KOPT-K1 (cell line): ENCODE measurements at regions not wholly inside any gene's neighbourhood (a gene's known extent, or its start where the extent isn't known, plus 50 kb on each side); places are given as distances from the start of the nearest gene placed in this dataset.

Experiments used
- H3K27ac ChIP-seq: fragments of 200-600 bp; sonication (generic); 2 replicates; pipeline ENCODE4 v1.5.1; 2016; ENCODE audit warnings: antibody characterized with exemption, mild to moderate bottlenecking, low read depth, low read length; ENCODE audit not compliant: poor library complexity, severe bottlenecking
- H3K36me3 ChIP-seq: fragments of 200-600 bp; sonication (generic); 2 replicates; pipeline ENCODE4 v1.5.1; 2017; ENCODE audit warnings: antibody characterized with exemption, mild to moderate bottlenecking, low read length, moderate library complexity; ENCODE audit not compliant: insufficient read depth
- H3K9me3 ChIP-seq: fragments of 200-600 bp; sonication (generic); 2 replicates; pipeline ENCODE4 v1.5.1; 2017; ENCODE audit warnings: antibody characterized with exemption, low read length, mild to moderate bottlenecking; ENCODE audit not compliant: insufficient read depth, poor library complexity, severe bottlenecking

DNA sequence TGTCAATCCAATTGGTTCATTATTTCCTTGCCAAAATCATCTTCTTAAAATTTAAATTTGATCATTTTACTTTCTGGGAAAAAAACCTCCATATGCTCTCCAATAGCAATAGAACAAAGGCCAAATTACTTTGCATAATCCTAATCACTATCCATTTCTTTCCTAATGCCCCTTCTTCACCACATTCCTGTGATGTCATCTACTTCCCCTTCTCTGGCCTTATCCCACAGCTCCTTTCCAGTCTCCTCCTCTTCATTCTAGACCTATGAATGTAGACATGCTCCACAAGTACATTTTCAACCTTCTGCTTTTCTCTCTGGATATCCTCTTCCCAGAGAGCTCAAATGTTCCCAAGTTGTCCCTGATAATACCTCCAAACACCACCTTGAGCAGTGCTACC, 216.6 kb downstream of the MRPL39 start:
- Histone ChIP-seq H3K9me3 (no peaks in the 10 kb centered on the region), H3K36me3 (no peaks in the 10 kb centered on the region), H3K27ac (no peak overlapping the region)

DNA sequence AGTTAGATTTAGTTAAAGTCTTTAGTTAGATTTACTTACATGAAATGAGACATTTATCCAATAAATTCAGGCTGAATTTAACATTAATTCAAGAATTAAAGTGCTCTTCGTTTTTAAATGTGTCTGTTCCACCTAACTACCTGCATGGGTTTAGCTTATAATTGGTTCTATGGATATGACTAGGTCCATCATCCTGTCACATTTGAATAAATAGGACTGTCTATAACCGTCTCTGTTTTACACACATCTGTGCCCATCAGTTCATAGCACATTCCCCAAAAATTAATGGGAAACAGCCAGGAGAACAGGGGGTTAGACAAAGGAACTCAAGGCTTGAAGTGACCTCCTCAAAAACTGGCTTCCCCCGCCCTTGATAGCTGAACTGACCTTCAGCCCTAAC, 219.6 kb downstream of the MRPL39 start:
- Histone ChIP-seq H3K36me3 (no peaks in the 10 kb centered on the region), H3K27ac (no peak overlapping the region), H3K9me3 (no peaks in the 10 kb centered on the region)

DNA sequence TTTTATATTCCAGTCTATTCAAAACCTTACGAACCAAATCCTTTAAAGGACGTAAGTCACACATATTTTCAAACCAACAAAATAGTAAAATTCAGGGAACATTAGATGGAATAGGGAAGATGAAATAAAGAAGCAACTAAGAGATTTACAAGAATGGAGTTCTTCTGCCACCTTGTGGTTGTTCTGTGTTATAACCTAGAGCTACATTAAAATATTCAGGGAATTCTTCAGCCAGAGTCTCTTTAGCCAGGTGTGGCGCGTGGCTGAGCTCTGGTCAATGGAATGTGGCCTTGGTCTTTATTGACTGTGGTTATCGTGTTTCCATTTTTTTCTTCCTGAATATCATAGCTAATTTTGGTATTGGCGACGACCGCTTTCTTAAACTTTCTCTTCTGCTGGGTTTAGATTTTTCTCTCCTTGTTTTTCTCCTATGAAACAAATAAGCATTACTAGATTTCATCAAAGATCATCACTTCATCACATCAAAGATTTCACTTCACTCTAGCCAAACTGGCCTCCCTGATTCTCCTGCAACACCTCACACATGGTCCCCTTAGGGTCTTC, 221.3 kb downstream of the MRPL39 start:
- Histone ChIP-seq H3K27ac (no peak overlapping the region), H3K9me3 (no peaks in the 10 kb centered on the region), H3K36me3 (no peaks in the 10 kb centered on the region)

DNA sequence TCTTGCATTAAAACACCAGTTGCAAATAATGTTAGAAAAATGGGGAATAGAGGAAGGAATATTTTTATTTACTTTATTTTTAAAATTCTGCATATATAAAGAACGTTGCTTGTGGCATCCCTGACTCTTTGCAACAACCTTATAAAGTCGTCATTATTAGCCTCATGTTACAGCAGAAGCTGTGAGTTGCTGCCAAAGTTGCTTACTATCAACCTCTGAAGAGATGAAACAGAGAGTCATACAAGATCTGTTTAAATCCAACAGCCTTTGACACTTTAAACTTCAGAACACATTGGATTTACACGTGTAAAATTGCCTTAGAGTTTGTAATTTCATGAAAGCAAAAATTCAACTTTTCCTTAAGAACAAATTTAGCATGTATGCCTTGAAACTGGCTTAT, 221.9 kb downstream of the MRPL39 start:
- Histone ChIP-seq H3K9me3 (no peaks in the 10 kb centered on the region), H3K36me3 (no peaks in the 10 kb centered on the region), H3K27ac (no peak overlapping the region)

DNA sequence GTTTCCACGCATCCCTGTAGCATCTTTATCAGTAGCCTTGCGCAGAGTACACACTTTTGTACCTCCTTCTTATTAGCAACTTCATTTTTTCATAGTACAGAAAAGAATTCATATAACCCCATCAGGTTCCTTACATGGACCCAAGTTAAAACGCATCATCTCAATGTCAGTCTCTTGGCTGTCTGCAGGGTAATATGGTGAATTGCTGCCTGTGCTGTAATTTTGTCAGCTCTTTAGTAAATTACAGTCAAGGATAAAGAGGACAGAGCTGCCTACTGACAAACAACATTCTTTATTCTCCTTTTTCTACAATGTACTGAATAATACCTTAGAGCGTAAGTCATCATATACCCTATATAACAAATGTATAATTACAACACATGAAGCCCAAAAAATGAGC, 222.5 kb downstream of the MRPL39 start:
- H3K27ac ChIP-seq, result no peak overlapping the region
- no peaks in the 10 kb centered on the region for H3K36me3 ChIP-seq
- H3K9me3 ChIP-seq, result no peaks in the 10 kb centered on the region

DNA sequence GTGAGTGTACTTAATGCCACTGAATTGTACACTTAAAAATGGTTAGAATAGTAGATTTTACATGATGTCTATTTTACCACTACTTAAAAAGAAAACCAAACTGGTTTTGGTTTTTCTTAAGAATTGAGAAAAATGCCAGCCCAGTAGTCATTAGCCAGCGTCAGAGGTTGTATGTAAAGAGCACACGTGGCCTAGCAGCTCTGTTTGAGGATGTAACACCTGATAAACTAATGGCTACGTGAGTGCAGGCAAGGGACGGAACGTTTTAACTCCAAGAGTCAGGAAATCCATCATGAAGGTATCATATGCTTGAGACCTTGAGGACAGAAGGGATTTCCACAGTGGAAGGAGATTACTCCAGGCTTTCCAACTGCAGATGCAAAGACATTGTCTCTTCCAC, 223.7 kb downstream of the MRPL39 start:
- H3K9me3 ChIP-seq, result no peaks in the 10 kb centered on the region
- no peak overlapping the region for H3K27ac ChIP-seq
- no peaks in the 10 kb centered on the region for H3K36me3 ChIP-seq

DNA sequence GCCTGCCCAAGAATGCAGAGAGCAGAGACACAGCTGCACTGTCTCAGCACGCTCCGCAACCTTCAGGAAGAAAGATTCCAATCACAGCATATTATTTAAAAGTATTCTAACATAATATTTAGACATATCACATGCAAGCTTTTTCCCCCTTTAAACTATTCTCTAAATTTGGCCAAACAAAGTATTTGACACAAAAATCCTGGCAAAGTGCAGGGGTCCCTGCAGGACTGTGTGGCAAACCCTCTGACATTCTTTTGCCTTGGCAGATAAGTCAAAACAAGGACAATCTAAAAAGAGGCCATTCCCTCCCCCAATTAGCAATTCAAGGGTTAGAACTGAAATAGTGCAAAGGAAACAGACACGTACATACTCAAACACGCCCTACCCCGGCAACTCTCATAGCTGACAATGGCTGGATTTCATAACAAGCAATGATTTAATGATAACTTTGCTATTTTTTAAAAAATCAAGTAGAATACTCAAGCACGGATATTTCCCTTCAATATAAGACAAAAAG, 225.3 kb downstream of the MRPL39 start:
- no peaks in the 10 kb centered on the region for H3K9me3 ChIP-seq
- no peaks in the 10 kb centered on the region for H3K36me3 ChIP-seq
- no peak overlapping the region for H3K27ac ChIP-seq

DNA sequence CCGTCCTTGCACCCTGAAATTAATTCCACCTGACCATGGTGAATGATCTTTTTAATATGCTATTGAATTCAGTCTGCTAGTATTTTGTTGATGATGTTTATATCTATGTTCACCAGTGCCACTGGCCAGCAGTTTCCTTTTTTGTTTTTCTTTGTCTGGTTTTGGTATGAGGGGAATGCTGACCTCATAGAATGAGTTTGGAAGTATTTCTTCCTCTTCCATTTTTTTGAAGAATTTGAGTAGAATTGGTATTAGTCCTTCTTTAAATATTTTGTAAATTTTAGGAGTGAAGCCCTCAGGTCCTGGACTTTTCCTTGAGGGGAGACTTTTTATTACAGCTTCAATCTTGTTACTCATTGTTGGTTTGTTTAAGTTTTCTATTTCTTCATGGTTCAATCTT, 231.6 kb downstream of the MRPL39 start:
- H3K27ac ChIP-seq, result no peak overlapping the region
- H3K36me3 ChIP-seq, result no peaks in the 10 kb centered on the region
- no peaks in the 10 kb centered on the region for H3K9me3 ChIP-seq

DNA sequence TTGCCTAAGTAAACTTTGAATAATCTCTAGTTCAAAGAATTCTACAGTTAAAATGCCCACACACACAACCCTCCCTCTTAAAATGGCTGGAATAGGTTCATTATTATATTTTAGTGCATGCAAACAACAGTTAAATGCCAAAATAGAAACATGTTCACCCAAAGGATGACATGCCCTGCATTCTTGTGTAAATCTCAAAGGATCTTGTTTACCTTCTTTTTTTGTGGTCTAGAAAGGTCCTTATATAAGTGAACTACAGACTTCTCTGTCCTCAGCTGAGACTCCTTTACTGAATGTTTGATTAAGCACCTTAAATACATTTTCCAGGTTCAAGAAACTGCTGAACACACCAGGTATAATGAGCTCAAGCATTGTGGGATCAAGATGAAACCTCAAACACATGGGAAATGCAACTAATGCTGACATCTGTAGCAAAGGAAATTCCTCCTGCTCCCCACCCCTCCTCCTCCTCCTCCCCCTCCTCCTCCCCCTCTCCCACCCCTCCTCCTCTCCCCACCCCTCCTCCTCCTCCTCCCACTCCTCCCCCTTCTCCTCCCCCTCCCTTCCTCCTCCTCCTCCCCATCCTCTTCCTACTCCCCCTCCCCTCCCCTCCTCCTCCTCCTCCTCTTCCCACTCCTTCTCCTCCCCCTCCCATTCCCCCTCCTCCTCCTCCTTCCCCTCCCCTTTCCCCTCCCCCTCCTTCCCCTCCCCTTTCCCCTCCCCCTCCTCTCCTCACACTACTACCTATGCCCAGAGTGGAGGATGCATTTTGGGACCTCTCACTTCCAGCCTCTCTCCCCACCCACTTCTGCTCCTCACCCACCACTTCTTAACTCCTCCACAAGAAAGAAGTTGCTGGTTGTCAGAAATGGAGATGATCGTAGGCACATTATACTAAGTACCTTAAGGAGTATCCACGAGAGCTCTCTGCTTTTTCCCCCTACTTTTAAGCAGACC, 233.9 kb downstream of the MRPL39 start:
- Histone ChIP-seq H3K27ac (no peak overlapping the region), H3K36me3 (no peaks in the 10 kb centered on the region), H3K9me3 (no peaks in the 10 kb centered on the region)

DNA sequence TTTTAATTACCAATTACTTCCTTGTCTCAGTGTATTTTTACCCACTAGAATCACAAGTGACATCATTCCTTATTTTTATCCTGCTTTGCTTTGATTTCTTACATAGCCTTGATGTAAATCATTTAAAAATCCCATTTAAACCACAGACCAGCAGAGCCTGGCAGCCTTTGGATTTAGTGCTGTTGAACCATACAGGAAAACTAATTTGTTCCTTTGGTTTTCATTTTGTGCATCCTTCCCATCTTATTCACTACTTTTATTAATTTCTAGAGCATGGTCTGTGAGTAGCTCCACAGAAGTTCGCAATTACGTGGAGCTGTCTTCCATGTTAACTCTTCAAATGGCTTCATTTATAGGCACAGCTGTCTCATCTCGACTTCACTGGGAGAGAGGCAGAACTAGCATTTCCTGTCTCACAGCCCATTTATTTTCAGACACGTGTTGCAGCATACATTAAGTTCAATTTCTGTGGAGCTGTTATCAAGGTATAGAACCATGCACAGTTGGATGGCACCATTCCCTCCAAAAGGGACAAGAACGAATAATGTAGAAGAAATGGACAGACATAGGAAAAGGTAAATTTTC, 235.3 kb downstream of the MRPL39 start:
- Histone ChIP-seq H3K27ac (no peak overlapping the region), H3K36me3 (no peaks in the 10 kb centered on the region), H3K9me3 (no peaks in the 10 kb centered on the region)

DNA sequence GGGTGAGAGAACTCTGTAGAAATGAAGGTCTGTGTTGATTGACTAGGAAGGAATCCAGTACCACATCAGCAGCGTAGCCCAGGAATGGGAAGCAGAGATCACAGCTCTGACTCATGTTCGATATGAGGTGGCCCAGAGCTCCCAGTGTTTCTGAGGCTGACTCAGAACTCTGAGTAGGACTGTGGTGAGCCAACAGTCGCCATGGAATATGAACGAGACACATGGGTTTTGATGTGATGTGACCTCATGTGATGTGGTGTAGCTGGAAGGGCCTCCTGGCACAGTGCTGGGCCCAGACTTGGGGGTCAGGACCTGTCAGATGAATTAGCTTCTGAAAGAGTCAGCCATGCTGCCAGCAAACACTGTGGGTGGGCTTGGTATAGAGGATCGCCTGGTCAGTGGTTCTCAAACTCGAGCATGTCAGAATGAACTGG, 237.0 kb downstream of the MRPL39 start:
- Histone ChIP-seq H3K9me3 (no peaks in the 10 kb centered on the region), H3K27ac (no peak overlapping the region)

DNA sequence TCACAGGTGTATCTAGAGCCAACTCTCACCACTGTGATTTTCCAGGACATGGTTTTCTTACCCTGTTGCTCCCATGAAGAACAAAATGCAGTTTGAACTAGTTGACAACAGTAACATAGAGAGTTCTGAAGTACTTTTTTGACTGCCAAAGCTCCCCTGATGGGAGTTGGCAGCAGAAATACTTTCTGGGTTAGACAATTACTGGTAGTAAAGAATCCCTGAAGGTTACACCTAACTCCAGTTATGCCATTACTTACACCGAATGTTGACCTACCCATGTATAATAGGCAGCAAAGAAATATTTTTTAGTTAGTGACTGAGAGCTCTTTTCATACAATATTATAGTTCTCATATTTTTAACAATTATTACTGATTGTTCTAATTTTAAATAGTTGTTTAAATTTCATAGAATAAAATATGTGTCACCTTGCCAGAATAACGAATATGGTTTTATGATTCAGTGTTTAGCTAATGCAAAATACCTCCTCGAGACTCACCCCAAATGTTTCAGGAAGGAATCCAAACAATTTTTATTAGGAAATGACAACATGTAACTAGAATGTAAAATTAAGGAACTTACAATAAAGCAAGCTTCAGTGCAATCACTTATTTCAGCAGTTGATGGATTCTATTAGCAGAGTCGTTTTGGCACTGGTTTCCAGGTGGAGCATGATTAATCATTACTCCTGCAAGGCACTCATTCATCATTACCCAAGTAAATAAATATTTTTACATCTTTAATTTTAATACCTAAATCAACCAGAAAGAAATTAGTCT, 237.6 kb downstream of the MRPL39 start:
- H3K36me3 ChIP-seq, result no peaks in the 10 kb centered on the region
- no peaks in the 10 kb centered on the region for H3K9me3 ChIP-seq
- H3K27ac ChIP-seq, result no peak overlapping the region

More for the DNA sequence above, 237.0 kb downstream of the MRPL39 start:
- H3K36me3 ChIP-seq, result no peaks in the 10 kb centered on the region

DNA sequence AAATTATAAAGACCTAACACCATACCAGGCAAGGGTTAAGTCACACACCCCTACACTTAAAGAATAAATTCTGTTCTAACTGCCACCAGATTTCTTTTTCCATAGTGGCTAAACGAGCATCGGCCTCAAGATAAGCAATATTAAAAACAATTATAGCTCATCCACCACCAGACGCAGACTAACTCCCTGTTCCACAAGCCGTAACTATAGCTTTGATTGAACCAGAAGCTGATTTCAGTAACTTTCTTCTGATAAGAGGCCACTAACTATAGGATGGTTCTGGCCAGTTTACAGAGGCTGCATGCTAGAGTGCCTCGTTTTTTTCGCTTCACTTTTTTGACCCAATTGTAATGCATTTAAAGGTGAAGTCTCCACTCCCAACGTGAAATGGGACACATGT, 238.8 kb downstream of the MRPL39 start:
- no peaks in the 10 kb centered on the region for H3K9me3 ChIP-seq
- H3K36me3 ChIP-seq, result no peaks in the 10 kb centered on the region
- no peak overlapping the region for H3K27ac ChIP-seq

DNA sequence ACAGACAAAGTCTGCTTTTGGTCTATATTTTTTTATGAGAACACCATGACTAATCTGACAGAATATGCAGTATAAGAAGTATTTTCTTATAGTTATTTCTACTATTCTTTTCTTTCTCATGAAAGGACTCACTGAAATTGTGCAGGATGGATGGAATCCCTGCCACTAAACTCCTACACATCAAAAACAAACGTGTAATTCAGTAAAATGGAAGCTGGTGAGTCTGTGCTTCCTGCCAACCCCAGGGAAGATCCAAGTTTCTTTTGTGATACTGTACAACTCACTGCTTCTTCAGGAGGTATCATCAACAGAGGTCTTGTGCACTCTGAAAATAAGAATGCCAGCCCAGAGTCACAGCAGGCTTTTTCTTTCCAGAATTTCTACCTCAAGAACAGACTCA, 241.2 kb downstream of the MRPL39 start:
- Histone ChIP-seq H3K36me3 (no peaks in the 10 kb centered on the region), H3K27ac (no peak overlapping the region), H3K9me3 (no peaks in the 10 kb centered on the region)
